IMR-90 (cell line): ENCODE measurements at regions not wholly inside any gene's neighbourhood (a gene's known extent, or its start where the extent isn't known, plus 50 kb on each side); places are given as distances from the start of the nearest gene placed in this dataset.

Experiments
- ATAC-seq: fragments of 200-7000 bp; cut with Tn5 transposase; 2 replicates; pipeline ENCODE4 v1.9.1; 2020; ENCODE audit warnings: low read depth, mild to moderate bottlenecking, moderate library complexity
- BruUV-seq: library from RNA; stranded (reverse); fragments of 400-500 nt; replicated peaks from 2 replicates; lab custom pipeline; 2021; lab: Mats Ljungman, UMichigan
- CTCF ChIA-PET: fragments of 300-600 bp; formaldehyde crosslinking; extraction: SDS; loops from one replicate; lab custom pipeline; 2021; ENCODE audit warnings: antibody characterized with exemption; lab: Yijun Ruan, JAX
- POLR2A ChIA-PET: fragments of 300-600 bp; sonication (Branson Sonifier 250); formaldehyde crosslinking; loops from one replicate; lab custom pipeline; 2022; ENCODE audit warnings: antibody characterized with exemption; ENCODE audit not compliant: unreplicated experiment; lab: Charles Lee
- DNase-seq: peaks from one replicate; pipeline ENCODE4 v3.0.0; 2013
- H2AFZ ChIP-seq: replicated peaks from 2 replicates; pipeline ENCODE3; 2013; ENCODE audit warnings: low read length, mild to moderate bottlenecking; ENCODE audit not compliant: poor library complexity
- H2AK5ac ChIP-seq: 2 replicates; pipeline ENCODE4 v1.6.1; 2013; ENCODE audit warnings: low read depth, low read length, inconsistent platforms
- H2AK9ac ChIP-seq: replicated peaks from 2 replicates; pipeline ENCODE3; 2013; ENCODE audit warnings: mild to moderate bottlenecking, low read depth, low read length, moderate library complexity; ENCODE audit not compliant: poor library complexity
- H2BK120ac ChIP-seq: 2 replicates; pipeline ENCODE4 v1.6.1; 2013; ENCODE audit warnings: low read depth, low read length, inconsistent platforms
- H2BK15ac ChIP-seq: 3 replicates; pipeline ENCODE4 v1.6.1; 2013; ENCODE audit warnings: low read depth, low read length, inconsistent platforms
- H2BK20ac ChIP-seq: 2 replicates; pipeline ENCODE4 v1.6.1; 2013; ENCODE audit warnings: low read depth, mild to moderate bottlenecking, inconsistent platforms, low read length, moderate library complexity
- H2BK5ac ChIP-seq: 2 replicates; pipeline ENCODE4 v1.6.1; 2013; ENCODE audit warnings: mild to moderate bottlenecking, low read depth, low read length, inconsistent platforms; ENCODE audit not compliant: poor library complexity, severe bottlenecking
- H3K14ac ChIP-seq: replicated peaks from 2 replicates; pipeline ENCODE4 v1.6.1; 2013; ENCODE audit warnings: low read depth, low read length, inconsistent platforms
- H3K18ac ChIP-seq: 2 replicates; pipeline ENCODE4 v1.6.1; 2013; ENCODE audit warnings: low read depth, low read length, control low read depth
- H3K23ac ChIP-seq: 2 replicates; pipeline ENCODE4 v1.6.1; 2013; ENCODE audit warnings: low read depth, low read length, inconsistent platforms
- H3K27ac ChIP-seq: 2 replicates; pipeline ENCODE4 v1.5.1; 2013; ENCODE audit warnings: mild to moderate bottlenecking, control low read depth, low read length; ENCODE audit not compliant: insufficient read depth
- H3K27me3 ChIP-seq: 2 replicates; pipeline ENCODE4 v1.6.1; 2013; ENCODE audit warnings: low read length; ENCODE audit not compliant: control insufficient read depth, insufficient read depth
- H3K36me3 ChIP-seq: 2 replicates; pipeline ENCODE4 v1.6.1; 2013; ENCODE audit warnings: low read length, mixed read lengths; ENCODE audit not compliant: control insufficient read depth, insufficient read depth
- H3K4ac ChIP-seq: 2 replicates; pipeline ENCODE4 v1.6.1; 2013; ENCODE audit warnings: low read depth, low read length, inconsistent platforms
- H3K4me1 ChIP-seq: 2 replicates; pipeline ENCODE4 v1.6.1; 2013; ENCODE audit warnings: low read length, mixed read lengths; ENCODE audit not compliant: control insufficient read depth, insufficient read depth
- H3K4me2 ChIP-seq: 2 replicates; pipeline ENCODE4 v1.6.1; 2013; ENCODE audit warnings: low read depth, mild to moderate bottlenecking, control low read depth, low read length, moderate library complexity
- H3K4me3 ChIP-seq: 2 replicates; pipeline ENCODE4 v1.5.1; 2013; ENCODE audit warnings: low read depth, mild to moderate bottlenecking, control low read depth, low read length, moderate library complexity; ENCODE audit not compliant: insufficient read depth
- H3K56ac ChIP-seq: 2 replicates; pipeline ENCODE4 v1.6.1; 2013; ENCODE audit warnings: low read length, inconsistent platforms; ENCODE audit not compliant: insufficient read depth; ENCODE audit errors: extremely low read depth
- H3K79me1 ChIP-seq, 2 experiments: 2 replicates each; pipeline ENCODE4 v1.6.1; 2013; ENCODE audit warnings: low read length in 2 of 2, inconsistent platforms in 1 of 2, low read depth in 1 of 2
- H3K9ac ChIP-seq: 2 replicates; pipeline ENCODE4 v1.6.1; 2013; ENCODE audit warnings: low read depth, low read length, control low read depth
- H3K9me1 ChIP-seq: 2 replicates; pipeline ENCODE4 v1.6.1; 2013; ENCODE audit warnings: low read length, inconsistent platforms; ENCODE audit not compliant: insufficient read depth
- H3K9me3 ChIP-seq: 2 replicates; pipeline ENCODE4 v1.6.1; 2013; ENCODE audit warnings: low read length; ENCODE audit not compliant: control insufficient read depth, insufficient read depth
- H4K20me1 ChIP-seq: 2 replicates; pipeline ENCODE4 v1.6.1; 2013; ENCODE audit warnings: low read length, inconsistent platforms; ENCODE audit not compliant: insufficient read depth
- H4K5ac ChIP-seq: 2 replicates; pipeline ENCODE4 v1.6.1; 2013; ENCODE audit warnings: mild to moderate bottlenecking, low read depth, low read length, control low read depth
- H4K8ac ChIP-seq, 2 experiments: 2 replicates each; pipeline ENCODE4 v1.6.1; 2013; ENCODE audit warnings: low read depth in 2 of 2, low read length in 2 of 2, control low read depth in 1 of 2, inconsistent platforms in 1 of 2
- H4K91ac ChIP-seq: 2 replicates; pipeline ENCODE4 v1.6.1; 2013; ENCODE audit warnings: low read depth, low read length, inconsistent platforms; ENCODE audit not compliant: insufficient read depth
- BHLHE40 ChIP-seq: fragments of 150-350 bp; IDR thresholded peaks from 2 replicates; pipeline ENCODE4 v1.6.1; 2016; ENCODE audit warnings: mild to moderate bottlenecking, low read depth, low read length
- CEBPB ChIP-seq: IDR thresholded peaks from 2 replicates; pipeline ENCODE4 v1.6.1; 2012; ENCODE audit warnings: low read depth, low read length, improper control_type of control experiment
- CHD1 ChIP-seq: IDR thresholded peaks from 2 replicates; pipeline ENCODE4 v1.6.1; 2012; ENCODE audit warnings: low read depth, low read length, improper control_type of control experiment
- CTCF ChIP-seq: conservative IDR thresholded peaks from 2 replicates; pipeline ENCODE4 v1.5.1; 2012; ENCODE audit warnings: mild to moderate bottlenecking, low read depth, low read length, improper control_type of control experiment
- ELK1 ChIP-seq: fragments of 150-350 bp; IDR thresholded peaks from 2 replicates; pipeline ENCODE4 v1.6.1; 2016; ENCODE audit warnings: low read depth, mild to moderate bottlenecking, low read length, moderate library complexity, borderline replicate concordance
- FOS ChIP-seq: fragments of 150-350 bp; IDR thresholded peaks from 2 replicates; pipeline ENCODE4 v1.6.1; 2016; ENCODE audit warnings: low read depth, low read length
- MAFK ChIP-seq: IDR thresholded peaks from 2 replicates; pipeline ENCODE4 v1.6.1; 2012; ENCODE audit warnings: low read depth, low read length, improper control_type of control experiment
- MAZ ChIP-seq: IDR thresholded peaks from 2 replicates; pipeline ENCODE4 v1.6.1; 2012; ENCODE audit warnings: low read depth, mild to moderate bottlenecking, low read length, improper control_type of control experiment, moderate library complexity, borderline replicate concordance
- MXI1 ChIP-seq: IDR thresholded peaks from 2 replicates; pipeline ENCODE4 v1.6.1; 2012; ENCODE audit warnings: low read depth, mild to moderate bottlenecking, low read length, moderate library complexity, borderline replicate concordance
- NFE2L2 ChIP-seq: fragments of 150-350 bp; IDR thresholded peaks from 2 replicates; pipeline ENCODE4 v1.6.1; 2016; ENCODE audit warnings: low read depth, mild to moderate bottlenecking, low read length
- POLR2A ChIP-seq: IDR thresholded peaks from 2 replicates; pipeline ENCODE4 v1.6.1; 2012; ENCODE audit warnings: mild to moderate bottlenecking, low read depth, low read length
- RAD21 ChIP-seq: IDR thresholded peaks from 2 replicates; pipeline ENCODE4 v1.6.1; 2012; ENCODE audit warnings: low read length, improper control_type of control experiment
- RCOR1 ChIP-seq: IDR thresholded peaks from 2 replicates; pipeline ENCODE4 v1.6.1; 2012; ENCODE audit warnings: mild to moderate bottlenecking, low read length, improper control_type of control experiment; ENCODE audit not compliant: insufficient replicate concordance
- RFX5 ChIP-seq: IDR thresholded peaks from 2 replicates; pipeline ENCODE4 v1.8.0; 2012; ENCODE audit warnings: low read depth, mild to moderate bottlenecking, low read length, moderate library complexity
- SMC3 ChIP-seq: fragments of 150-350 bp; IDR thresholded peaks from 2 replicates; pipeline ENCODE4 v1.6.1; 2016; ENCODE audit warnings: low read depth, mild to moderate bottlenecking, antibody characterized with exemption, low read length, moderate library complexity
- USF2 ChIP-seq: fragments of 150-350 bp; IDR thresholded peaks from 2 replicates; pipeline ENCODE4 v1.6.1; 2017; ENCODE audit warnings: mild to moderate bottlenecking, antibody characterized with exemption, low read length, low read depth
- WGBS, 2 experiments: methylation state at CpG; one replicate each; pipeline versions ENCODE4 v1.1.5 to v1.1.7; 2013; ENCODE audit warnings: missing lambda C conversion rate in 2 of 2; ENCODE audit not compliant: insufficient read length in 1 of 2; ENCODE audit errors: extremely low coverage in 2 of 2; 5-methylcytosine and 5-hydroxymethylcytosine counted together
- dilution Hi-C: fragments of 300-500 bp; cut with HindIII; formaldehyde crosslinking; loops from one replicate; pipeline ENCODE4 v1.14.3; 2018; ENCODE audit warnings: low sequenced_read_pairs; ENCODE audit not compliant: unreplicated experiment
- in situ Hi-C: fragments of 300-500 bp; cut with MboI; formaldehyde crosslinking; loops from 3 replicates; pipeline ENCODE4 v1.14.3; 2019; ENCODE audit warnings: low sequenced_read_pairs, inconsistent platforms, mixed read lengths
- intact Hi-C: fragments of 100-400 bp; cut with micrococcal nuclease; formaldehyde crosslinking; loops from 2 replicates; pipeline ENCODE4 v1.10.0; 2022

GRCh38 chr18:59067873-59068272 lies 71.8 kb upstream of the SEC11C start:
- Histone ChIP-seq H2BK20ac (no peak overlapping the region), H3K9me3 (no peaks in the 10 kb centered on the region), H2BK5ac (no peak overlapping the region), H3K79me1 (no peaks in the 10 kb centered on the region), H3K4ac (no peak overlapping the region), H3K36me3 (no peaks in the 10 kb centered on the region), H2BK15ac (no peak overlapping the region), H3K9me1 (peaks cover 2% of the 10 kb centered on the region; the same call in 1 of the 2 replicates), H2AFZ (no peak overlapping the region), H3K56ac (no peak overlapping the region), H2AK9ac (no peak overlapping the region), H2BK120ac (no peak overlapping the region), H3K27me3 (peaks cover 6% of the 10 kb centered on the region; the same call in 1 of the 2 replicates), H3K4me3 (no peak overlapping the region), H4K8ac (no peak overlapping the region), H3K23ac (no peak overlapping the region), H2AK5ac (no peak overlapping the region), H3K27ac (no peak overlapping the region), H3K4me2 (no peak overlapping the region), H4K5ac (no peak overlapping the region), H4K20me1 (no peaks in the 10 kb centered on the region), H3K4me1 (no peaks in the 10 kb centered on the region), H3K18ac (no peak overlapping the region), H3K14ac (no peak overlapping the region), H3K9ac (no peak overlapping the region), H4K91ac (no peak overlapping the region)
- 100% methylated on average over 1 of the region's 2 CpGs; no CpG with 5 or more reads in 1 of the 2 experiments for WGBS, 2 experiments
- ATAC-seq, result no peak
- POLR2A ChIA-PET, result no interaction called here
- intact Hi-C loops, result loop anchor here (5.0 kb wide), 1 partner anchor 201 kb away; no protein-coding TSS in a partner anchor
- no TSS peak for BruUV-seq
- in situ Hi-C loops, result loop anchor here (10.0 kb wide), 1 partner anchor 543 kb away; no protein-coding TSS in a partner anchor
- dilution Hi-C loops, result loop anchor here (25.0 kb wide), 1 partner anchor 281 kb away; no protein-coding TSS in a partner anchor
- TF ChIP-seq MAZ, result no peak
- TF ChIP-seq POLR2A, result no peak
- no peak for TF ChIP-seq CEBPB
- TF ChIP-seq ELK1, result no peak
- no peak for TF ChIP-seq MAFK
- TF ChIP-seq MXI1, result no peak
- no peak for TF ChIP-seq BHLHE40
- TF ChIP-seq USF2, result no peak
- TF ChIP-seq RCOR1, result no peak
- no peak for TF ChIP-seq RFX5
- no peak for TF ChIP-seq CHD1
- TF ChIP-seq NFE2L2, result no peak
- peak; percentile 59 for TF ChIP-seq SMC3
- TF ChIP-seq CTCF, result peak; percentile 46
- peak; percentile 55 for TF ChIP-seq RAD21
- TF ChIP-seq FOS, result no peak
- CTCF ChIA-PET, result interaction anchor here (1.0 kb wide), 1 partner anchor 289 kb away, joined by 5 read pairs; no protein-coding TSS in a partner anchor
- peak; percentile 18 for DNase-seq
